Activated CD8-positive, alpha-beta memory T cell treated with anti-CD3 and anti-CD28 coated beads for 4 hours (primary cell): ENCODE measurements at regions not wholly inside any gene's neighbourhood (a gene's known extent, or its start where the extent isn't known, plus 50 kb on each side); places are given as distances from the start of the nearest gene placed in this dataset.

Experiments
- DNase-seq, 2 donors: peaks; one replicate each; pipeline ENCODE4 v3.0.0-alpha.2; 2020; ENCODE audit warnings: low read depth in 2 of 2

DNA sequence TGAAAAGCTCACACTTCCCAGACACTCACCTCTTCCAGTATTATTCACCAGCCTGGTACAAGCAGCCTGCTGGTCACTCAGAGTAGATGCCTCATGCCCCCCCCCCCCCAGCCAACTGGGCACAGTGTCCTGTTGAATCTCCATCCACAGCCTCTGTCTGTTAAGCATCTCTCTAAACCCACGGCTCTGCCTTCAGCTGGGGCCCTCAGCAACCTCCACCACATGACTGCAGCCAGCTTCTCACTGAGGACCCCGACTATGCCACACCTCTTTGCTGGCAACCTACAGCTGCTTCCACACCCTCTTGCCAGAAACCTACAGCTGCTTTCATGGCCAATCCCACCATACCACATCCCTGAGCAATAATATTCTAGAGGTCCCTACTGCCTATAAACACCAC is 113.1 kb downstream of the RHOU start:
- no peak for DNase-seq

DNA sequence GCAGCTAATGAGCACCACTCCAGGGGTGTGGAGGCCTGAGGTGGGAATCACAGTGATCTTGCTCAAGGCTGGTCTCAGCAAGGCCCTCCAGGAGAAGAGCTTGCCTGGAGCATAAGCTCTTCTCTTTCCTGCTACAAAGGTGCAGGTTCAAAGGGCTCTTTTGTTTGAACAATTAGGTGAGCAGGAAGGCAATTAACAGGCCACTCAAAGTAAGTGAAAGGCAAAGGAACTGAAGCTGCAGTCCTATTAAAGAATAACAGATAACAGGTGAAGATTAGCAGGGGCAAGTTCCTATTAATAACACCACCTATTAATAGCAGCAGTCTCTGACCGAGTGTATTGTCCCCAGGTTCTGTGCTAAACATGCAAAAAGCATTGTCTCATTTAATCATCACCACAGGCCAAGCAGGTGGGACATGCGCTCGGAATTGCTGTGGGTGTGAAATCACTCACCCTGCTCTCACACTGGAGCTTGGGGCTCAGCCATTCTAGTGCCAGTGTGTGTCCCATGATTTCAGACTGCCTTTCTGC is 113.8 kb downstream of the RHOU start:
- DNase-seq, result no peak

DNA sequence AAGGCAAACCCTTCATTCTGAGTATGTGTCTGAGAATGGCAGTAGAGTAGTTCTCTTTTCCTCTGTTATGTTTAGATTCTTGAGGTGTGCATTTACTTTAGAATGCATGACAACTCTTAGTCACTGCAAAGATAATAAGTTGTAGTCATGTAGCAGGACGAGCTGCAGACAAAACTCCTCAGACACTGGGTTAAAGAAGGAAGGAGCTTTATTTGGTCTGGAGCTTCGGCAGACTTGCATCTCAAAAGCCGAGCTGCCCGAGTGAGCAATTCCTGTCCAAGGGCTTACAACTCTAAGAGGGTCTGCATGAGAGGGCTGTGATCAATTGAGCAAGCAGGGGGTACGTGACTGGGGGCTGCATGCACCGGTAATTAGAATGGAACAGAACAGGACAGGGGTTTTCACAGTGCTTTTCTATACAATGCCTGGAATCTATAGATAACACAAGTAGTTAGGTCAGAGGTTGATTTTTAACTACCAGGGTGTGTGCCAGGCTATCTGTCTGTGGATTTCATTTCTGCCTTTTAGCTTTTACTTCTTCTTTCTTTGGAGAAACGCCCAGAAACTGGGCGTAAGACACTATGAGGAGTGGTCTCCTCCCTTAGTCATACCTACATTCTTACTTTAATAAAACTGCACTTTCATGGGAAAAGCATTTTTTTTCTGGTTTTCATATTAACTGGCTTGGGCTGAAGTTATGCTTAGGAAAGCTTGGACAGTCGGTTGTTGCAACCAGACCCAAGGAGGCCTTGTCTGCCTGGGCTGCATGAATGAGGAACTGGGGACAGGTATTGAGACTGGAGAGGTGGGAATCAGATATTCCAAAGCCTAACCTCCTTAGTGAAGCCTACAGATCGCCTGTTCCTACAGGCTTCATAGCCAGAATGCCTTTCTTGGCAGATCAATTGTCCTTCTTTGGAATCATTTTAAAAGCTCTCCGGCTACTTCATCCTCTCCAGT is 115.1 kb downstream of the RHOU start:
- no peak for DNase-seq

DNA sequence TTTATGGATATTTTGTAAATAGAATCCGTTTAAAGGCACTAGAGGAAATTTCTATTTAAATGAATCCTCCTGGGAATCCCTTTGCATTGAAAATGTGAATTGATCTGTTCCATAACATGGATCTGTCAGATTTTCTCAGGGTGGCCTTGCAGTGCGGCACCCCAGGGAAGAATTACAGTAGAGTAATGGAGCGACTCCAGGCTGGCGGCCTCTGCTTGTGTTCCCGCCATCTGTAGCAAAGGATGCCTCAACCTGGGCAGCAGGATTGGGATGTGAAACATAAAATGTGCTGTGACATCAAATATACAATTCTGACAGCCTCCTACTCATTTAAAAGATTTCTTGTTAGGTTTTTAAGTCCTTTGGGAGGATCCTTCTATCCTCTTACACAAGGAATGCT is 115.9 kb downstream of the RHOU start:
- no peak for DNase-seq

DNA sequence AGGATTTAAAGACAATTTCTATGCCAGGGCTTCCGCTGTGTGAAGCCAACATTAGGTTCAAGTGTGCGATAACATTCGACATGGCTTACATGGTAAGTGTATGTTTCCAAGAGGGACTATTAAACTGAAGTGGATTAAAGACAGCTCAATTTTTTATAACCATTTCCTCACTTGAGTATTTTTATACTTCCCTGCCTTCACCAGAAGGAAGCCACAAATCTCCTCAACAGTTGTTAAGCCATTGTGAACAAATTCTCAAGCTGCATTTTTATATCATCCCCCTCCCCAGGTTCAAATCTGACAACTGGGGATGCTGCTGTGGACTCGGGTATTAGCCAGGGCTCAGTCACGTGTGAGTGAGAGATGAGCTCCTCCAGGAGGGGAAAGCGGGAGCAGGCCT is 116.3 kb downstream of the RHOU start:
- no peak for DNase-seq

DNA sequence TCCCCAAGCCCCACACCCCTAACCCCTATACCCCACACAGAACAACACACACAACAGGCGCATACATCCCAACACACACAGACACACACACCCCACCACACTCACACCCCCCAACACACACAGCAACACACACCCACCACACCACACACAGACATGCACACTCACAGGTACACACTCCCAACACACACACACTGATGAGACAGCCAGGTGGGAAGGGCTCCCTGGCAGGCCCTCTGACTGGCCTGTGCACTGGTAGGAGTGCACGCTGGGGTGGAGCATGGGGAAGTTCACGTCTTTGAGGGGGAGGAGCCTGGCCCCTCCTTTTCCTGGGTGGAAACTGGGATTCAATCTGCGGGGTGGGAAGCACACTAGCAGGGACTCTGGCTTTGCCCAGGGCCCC is 116.7 kb downstream of the RHOU start:
- DNase-seq, result no peak

DNA sequence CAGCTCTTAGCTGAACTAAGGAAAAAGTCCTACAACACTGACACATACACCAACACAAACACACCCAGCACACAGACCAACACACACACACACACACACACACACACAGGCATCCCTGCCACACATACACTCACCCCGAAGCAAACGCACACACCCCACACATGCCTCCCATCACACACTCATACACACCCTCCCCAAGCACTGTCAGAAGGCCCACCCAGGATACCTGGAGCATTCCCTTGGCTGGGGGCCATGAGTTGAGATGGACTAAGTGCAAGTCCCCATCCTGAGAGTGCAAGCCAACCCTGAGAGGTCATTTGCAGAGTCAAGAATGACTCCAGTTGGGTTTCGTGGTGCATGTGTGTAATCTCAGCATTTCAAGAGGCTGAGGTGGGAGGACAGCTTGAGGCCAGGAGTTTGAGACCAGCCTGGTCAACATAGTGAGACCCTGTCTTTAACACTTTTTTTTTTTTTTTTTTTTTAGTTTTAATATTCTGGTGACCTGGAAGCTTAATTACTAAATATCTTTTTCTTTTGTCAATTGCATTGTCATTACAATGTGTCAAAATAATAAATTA is 117.3 kb downstream of the RHOU start:
- no peak for DNase-seq

DNA sequence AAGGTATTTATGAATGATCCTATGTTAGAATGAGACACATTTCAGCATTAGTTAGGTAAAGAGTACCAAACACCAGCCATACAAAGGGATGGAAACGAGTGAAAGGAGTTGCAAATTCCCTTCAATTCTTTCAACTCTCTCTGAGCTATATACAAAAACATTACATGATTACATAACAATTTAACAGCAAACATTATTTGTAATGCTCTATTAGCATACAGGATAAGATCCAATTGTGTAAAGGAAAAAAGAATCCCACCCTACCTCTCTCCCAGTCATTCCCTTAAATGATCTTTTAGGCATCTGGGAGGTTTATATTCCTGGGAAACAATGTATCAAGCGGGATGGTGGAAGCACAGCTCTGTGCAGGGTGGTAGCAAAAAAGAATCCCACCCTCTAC is 117.9 kb downstream of the RHOU start:
- no peak for DNase-seq

DNA sequence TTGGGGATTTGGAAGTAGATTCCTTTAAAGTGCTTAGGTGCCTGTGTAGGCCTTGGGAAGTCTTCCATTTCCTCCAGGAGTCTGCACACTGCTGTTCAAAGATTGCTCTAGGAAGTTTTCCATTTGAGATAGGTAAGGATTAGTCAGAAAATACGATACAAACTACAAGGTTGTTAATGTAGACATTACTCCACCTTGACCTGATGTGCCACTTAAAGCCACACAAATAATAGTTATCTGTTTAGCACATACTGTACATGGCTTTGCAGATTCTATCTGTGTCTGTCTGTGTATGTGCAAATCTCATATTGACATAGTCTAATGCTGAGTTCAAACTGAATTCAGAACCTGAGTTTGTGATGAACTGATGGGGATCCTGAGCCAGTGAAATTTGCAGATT is 118.4 kb downstream of the RHOU start:
- no peak for DNase-seq

DNA sequence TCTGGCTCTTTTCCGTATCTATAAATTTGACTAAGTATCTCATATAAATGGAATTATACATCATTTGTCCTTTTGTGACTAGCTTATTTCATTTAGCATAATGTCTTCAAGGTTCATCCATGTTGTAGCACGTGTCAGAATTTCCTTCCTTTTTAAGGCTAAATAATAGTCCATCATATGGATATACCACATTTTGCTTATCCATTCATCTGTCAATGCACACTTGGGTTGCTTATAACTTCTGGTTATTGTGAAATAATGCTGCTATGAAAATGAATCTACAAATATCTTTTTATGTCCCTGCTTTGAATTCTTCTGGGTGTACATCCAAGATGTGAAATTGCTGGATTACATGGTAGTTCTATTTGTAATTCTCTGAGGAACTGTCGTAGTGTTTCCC is 119.6 kb downstream of the RHOU start:
- no peak for DNase-seq

DNA sequence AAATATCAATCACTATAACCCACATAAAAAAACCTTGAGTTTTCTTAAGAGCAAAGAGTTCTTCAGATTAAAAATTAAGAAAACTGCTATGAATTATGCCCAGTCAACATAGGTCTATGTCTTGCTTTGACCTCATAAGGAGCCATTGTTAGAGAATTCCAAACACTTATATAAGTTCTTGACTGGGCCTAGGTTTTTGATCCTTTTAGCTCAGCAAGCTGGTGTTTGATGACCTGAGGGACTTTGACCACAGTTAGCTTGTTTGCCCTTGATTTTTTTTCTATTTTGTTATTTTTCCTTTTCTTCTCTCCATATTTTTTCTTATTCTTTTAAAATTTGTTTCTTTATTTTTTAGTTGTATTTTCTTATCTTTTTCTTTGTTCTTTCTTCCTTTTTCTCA is 122.3 kb downstream of the RHOU start:
- DNase-seq, result no peak

DNA sequence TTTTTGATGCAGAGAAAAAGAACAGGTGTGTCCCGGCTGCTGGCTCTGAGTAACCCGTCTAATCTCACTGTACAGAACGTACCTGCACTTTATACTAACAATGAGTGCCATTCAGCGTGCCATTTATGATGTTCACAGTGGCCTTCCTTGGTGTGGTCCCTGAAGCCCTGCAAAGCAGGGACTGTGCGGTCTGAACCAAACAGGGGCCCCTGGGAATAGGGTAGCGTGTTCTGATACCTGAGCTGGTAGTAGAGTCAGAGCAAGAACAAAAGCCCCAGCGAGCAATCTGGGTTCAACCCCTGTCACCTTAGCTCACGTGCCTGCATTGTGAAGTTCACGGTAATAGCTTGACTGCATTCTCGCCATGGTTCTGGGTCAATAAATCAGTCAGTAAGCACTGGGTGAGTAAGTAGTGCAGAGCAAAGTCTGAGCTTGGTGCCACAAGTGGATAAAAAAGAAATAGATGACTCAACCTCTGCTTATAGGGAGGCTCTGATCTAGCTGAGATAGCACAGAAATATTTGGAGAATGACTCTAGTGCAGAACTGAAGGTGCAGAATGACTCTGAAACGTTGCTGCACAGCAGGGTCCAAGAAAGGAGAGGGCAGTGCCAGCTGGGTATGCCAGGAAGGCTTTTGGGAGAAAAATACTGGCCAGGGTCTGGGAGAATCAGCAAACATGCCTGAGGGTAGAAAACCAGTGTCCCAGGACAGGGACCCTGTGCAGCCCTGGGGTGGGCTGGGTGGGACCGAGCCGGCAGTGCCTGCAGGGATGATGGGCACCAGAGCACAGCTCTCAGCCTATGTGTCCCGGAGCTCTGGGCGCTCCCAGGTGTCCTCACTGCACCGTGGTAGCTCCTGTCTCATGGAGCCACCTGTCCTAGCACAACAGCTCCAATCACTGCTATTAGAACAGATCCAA is 125.9 kb downstream of the RHOU start:
- DNase-seq, result no peak

DNA sequence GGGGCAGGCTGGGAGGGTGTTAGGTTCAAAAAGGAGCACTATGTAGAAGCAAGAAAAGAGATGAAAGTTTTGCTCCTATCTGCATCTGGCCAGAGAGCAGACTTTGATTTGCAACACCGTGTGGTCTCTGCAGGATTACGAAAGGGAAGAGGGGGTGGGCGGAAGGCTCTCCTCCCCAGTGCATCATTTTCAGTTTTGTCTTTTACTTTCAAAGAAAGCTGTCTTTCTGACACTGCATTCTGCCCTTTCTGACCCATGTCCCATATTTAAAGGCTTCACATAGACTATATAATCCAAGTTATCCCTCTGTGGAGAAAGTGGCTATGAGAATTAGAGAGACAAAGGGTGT is 126.5 kb downstream of the RHOU start:
- DNase-seq, result no peak

DNA sequence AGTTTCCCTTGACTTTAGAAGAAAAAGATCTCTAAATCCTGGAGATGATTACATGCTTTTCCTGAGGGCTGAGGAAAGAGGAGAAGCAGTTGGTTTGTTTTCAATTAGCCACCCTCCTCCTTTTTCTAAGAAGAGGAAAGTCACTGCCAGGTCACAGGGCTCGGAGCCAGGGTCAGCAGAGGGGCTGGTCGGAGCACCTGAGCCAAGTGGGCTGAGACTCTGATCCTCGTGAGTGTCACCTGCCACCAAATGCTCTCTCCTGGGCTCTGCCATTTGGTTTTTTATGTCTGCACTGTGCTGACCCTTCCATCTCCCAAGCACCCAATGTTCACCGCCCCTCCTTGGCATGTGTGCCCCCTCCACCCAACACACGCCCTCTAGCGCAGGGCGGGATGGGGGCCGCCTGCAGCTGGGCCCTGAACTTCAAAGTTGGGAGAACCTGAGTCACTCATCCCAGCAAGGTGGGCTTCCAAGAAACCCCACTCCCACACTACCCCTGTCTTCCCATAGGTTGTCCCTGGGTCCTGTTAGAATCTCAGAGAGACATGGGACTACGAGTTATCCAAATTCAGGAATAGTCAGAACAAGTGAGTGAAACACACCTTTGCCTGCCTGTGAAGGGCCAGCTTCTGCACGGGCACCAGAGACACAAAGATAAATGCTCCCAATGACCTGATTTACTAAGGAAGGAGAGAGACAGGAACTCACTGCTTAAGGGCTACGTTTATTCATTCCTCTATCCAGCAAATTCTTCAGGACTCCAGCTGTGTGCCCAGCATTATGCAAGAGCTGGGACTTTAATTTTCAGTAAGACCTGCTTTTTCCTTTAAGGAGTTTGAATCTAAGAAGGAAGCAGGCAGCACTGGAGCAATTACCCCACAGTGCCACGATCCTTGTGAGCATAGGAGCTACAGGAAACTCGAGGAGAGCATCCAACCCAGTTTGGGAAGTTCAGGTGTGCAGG is 127.5 kb downstream of the RHOU start:
- no peak for DNase-seq

DNA sequence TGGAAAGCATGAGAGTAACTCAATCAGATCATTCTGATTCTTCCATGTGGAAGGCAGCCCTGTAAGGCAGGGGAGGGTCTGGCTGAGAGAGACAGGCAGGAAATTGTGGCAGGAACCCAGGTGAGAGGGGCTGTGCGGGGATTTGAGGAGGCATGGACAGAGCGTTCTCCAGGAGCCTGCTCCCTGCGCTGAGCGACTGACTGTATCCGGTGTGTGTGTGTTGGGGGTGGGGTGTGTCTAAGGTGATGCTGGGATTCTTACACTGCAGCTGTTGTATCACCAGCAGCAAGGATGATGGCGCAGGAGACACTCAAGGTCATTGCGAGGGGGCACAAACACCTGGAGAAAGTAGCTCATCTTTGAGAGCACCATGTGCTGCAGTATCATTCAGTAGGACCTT is 128.5 kb downstream of the RHOU start:
- DNase-seq, result no peak

DNA sequence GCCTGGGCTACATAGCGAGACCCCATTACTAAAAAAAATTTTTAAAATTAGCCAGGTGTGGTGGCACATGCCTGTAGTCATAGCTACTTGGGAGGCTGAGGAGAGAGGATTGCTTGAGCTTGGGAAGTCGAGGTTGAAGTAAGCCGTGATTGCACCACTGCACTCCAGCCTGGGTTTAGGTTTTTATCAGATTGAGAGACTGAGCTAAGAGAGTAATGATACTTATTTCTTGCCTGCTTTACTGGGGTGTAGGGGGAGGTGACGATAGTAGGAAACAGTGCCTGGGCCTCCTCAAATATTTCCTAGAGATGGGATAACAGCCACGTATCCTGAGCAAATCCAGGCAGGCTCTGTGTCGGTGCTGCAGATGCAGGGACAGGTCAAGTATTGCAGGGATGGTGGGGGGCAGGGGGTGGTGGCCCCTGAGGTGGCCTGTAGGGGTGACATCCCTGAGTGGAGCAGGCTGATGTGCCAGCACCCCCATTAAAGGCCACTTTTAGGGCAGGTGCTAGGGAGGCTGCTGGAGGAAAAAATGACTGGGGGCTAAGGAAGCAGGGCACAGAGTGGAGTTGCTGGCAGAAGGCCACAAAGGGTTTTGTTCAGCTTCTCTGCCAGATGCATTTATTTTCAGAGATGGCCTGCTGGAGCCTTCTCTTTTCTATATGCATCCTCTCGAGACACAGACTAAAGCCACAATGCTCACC is 130.5 kb downstream of the RHOU start:
- DNase-seq, result no peak

DNA sequence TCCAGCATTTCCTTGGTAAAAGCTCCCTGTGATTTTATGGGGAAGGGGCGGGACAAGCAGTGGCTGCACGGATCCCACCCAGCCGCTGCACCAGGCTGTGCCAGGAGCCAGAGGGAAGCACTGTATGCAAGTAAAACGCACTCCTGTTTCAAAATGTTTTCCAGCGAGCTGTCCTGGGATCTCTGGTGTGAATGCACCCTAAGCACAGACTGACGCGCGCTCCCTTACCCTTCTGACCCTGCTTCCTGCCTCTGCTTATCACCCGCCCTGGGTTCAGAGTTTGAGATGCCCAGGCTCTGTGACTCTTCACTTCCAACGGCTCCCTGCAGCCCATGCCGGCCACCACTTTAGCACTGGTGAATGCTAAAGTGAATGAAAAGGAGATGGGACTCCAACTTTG is 131.2 kb downstream of the RHOU start:
- no peak for DNase-seq

DNA sequence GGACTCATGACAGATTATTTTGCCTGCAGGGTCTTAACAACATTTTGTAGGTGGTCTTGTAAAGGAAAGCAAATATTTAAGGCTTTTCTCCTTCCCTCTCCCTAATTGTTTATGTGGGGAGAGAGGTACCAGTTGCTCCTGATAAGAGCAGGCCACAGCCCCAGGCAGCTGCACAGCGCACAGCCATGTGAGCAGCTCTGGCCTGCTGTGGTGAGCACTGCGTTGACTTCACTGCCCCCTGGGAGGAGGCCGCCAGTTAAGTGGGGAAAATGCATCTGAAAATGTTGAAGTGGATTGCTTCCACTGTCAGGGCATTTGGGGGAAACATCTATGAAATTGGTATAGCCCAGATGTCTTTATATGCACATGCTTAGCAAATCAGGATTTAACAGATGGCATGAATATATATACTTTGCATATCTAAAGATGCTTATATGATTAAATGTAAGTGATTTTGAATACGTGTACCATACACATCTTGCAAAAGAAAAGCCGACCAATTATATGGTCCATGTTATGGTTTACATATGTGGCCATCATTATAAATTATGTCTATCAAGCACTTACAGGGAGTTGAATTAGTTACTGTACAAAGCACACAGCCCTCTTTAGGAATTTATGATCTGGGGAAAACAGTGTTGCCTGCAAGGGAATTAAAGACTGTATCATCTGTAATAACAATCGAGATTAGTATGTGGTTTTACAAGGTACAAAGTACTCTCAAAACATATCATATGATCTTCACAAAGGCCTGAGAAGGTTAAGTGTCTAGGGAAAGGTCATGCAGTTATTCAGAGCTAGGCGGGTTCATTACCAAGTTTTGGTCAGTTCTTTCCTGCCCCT is 132.1 kb downstream of the RHOU start:
- DNase-seq, result no peak

DNA sequence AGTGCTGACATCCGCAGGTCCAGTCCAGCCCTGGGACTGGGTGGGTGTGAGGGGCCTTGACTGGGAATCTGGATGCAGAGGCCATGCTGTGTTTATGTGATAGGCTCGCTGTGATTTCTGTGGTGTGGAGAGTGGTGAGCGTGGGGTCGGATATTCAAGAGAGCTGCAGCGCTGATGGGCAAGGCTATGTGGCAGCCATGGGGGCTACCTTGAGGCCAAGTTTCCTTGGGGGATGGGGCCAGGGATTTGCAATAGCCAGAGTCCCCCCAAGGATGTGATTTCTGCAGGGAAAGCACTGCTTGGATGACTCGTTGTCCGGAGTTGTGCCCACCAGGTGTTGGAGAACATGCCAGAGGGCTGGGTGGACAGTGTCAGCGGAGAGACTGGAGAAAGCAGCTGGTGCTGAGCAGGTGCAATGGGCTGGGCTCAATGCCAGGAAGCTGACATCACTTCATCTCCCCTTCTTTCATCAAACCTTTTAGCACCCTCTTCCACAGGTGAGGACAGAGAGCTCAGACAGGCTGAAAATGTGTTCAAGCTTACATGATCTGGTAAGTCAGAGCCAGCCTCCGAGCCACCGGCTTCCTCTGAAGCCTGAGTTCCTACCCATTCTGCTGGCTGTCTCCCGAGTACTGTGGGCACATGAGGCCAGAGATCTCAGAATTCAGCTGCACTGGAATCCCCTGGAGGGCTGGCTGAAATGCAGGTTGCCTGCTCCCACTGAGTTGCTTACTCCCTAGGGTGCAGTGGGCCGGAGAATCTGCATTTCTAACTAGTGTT is 132.9 kb downstream of the RHOU start:
- no peak for DNase-seq
